ENCODE measurements at regions not wholly inside any gene's neighbourhood (a gene's known extent, or its start where the extent isn't known, plus 50 kb on each side); places are given as distances from the start of the nearest gene placed in this dataset.

DNA sequence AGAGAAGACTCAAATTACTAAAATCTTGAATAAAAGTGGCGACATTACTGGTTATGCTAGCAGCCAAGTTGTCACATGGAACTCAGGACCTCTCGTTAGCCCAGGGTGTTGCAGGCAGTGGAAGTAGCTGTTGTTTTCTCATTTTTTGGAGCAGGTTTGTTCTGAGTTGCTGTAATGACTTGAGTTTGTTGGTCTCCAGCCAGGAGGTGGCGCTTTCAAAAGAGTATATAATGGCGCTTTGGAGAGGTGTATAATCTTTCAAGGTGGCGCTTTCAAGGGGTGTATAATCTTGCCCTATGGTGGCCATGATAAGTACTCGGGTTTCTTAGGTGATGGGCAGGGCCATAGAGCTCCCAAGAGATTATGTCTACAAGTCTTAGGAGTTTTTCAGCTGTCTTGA, 632.7 kb downstream of the NTRK3 start:
- 44 to 51% methylated on average over 6 of the region's 6 CpGs for WGBS, 2 donors
- no peaks in the 10 kb centered on the region for H3K9me3 ChIP-seq
- H3K27ac ChIP-seq = no peak overlapping the region
- no peak for TF ChIP-seq CTCF (IDR thresholded peaks at IDR 0.05)
- H3K36me3 ChIP-seq = no peaks in the 10 kb centered on the region
- intact Hi-C loops (cut with DNase I) = no loop called here
- ATAC-seq (no peak), DNase-seq (no peak)
- no peaks in the 10 kb centered on the region for H3K27me3 ChIP-seq
- H3K4me3 ChIP-seq = no peak overlapping the region
- H3K4me1 ChIP-seq = peaks cover 0 to 13% (median 7%) of the 10 kb centered on the region in 9 donors

GRCh38 chr15:87620393-87620792, 636.1 kb downstream of the NTRK3 start:
- Histone ChIP-seq H3K27ac (no peak overlapping the region), H3K4me1 (peaks cover 0 to 20% (median 10%) of the 10 kb centered on the region in 9 donors), H3K36me3 (no peaks in the 10 kb centered on the region), H3K27me3 (no peaks in the 10 kb centered on the region), H3K9me3 (no peaks in the 10 kb centered on the region), H3K4me3 (no peak overlapping the region)
- intact Hi-C loops (cut with DNase I) = no loop called here
- 99 to 100% methylated on average over 2 of the region's 2 CpGs for WGBS, 2 donors
- DNase-seq (no peak), ATAC-seq (no peak)
- TF ChIP-seq CTCF (IDR thresholded peaks at IDR 0.05) = no peak

DNA sequence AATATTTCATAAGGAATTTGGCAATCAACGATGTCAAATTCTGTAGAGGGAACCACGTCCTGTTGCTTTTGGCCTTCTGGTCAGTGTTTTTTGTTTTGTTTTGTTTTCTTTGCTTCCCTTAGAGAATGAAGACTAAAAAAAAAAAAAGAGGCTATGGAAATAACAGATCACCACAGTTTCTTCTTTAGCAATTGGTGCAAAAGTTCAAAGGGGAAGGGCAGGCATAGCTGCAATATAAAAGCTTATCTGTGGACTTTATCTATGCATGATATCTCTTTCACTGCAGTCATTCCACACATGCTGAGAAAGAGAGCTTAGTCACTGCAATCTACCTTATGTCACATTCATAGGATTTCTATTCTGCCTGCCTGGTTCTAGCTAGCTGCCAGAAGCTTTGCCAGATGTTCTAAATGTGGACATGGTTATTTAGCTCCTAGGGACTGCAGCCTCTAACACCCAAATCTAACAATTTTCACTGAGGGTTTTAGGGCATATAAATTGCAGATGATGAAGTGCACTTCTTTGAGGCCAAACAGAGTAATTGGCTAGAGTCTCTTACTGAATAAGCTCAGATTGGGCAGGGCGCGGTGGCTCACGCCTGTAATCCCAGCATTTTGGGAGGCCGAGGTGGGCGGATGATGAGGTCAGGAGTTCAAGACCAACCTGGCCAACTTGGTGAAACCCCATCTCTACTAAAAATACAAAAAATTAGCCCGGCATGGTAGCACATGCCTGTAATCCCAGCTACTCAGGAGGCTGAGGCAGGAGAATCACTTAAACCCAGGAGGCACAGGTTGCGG, 637.2 kb downstream of the NTRK3 start:
- Histone ChIP-seq H3K27ac (peak overlapping the region in 8 of 10 donors; percentile 22 to 70 (median 52)), H3K27me3 (no peaks in the 10 kb centered on the region), H3K4me3 (no peak overlapping the region), H3K9me3 (no peaks in the 10 kb centered on the region), H3K4me1 (peaks cover 0 to 20% (median 10%) of the 10 kb centered on the region in 9 donors), H3K36me3 (no peaks in the 10 kb centered on the region)
- ATAC-seq (peak; percentile 73 to 89 (median 82)), DNase-seq (peak; percentile 11 to 15)
- no peak for TF ChIP-seq CTCF (IDR thresholded peaks at IDR 0.05)
- intact Hi-C loops (cut with DNase I) = no loop called here
- 73 to 74% methylated on average over 9 of the region's 9 CpGs for WGBS, 2 donors

- 69 to 74% methylated on average over 4 of the region's 4 CpGs for WGBS, 2 donors
- Histone ChIP-seq H3K4me3 (no peak overlapping the region), H3K4me1 (peaks cover 0 to 20% (median 10%) of the 10 kb centered on the region in 9 donors), H3K36me3 (no peaks in the 10 kb centered on the region), H3K27me3 (no peaks in the 10 kb centered on the region), H3K27ac (peak overlapping the region; percentile 10 to 70 (median 46)), H3K9me3 (no peaks in the 10 kb centered on the region)
- ATAC-seq = peak in 1 of 8 donors; percentile 10
- intact Hi-C loops (cut with DNase I) = no loop called here
- DNase-seq = no peak
- TF ChIP-seq CTCF (IDR thresholded peaks at IDR 0.05) = no peak
Observed at GRCh38 chr15:87618203-87618725, 638.3 kb downstream of the NTRK3 start.
